Bronchial epithelial cell (primary cell): ENCODE measurements at regions not wholly inside any gene's neighbourhood (a gene's known extent, or its start where the extent isn't known, plus 50 kb on each side); places are given as distances from the start of the nearest gene placed in this dataset.

Experiments
- DNase-seq: peaks from one replicate; pipeline ENCODE4 v3.0.0-alpha.2; 2010; ENCODE audit warnings: low read depth
- FAIRE-seq: peaks from 2 replicates; lab custom pipeline; 2011; peaks lifted over from hg19 to GRCh38; lab: Jason Lieb, UNC
- H3K27me3 ChIP-seq: 2 replicates; pipeline ENCODE4 v1.5.1; 2011; ENCODE audit warnings: low read length; ENCODE audit not compliant: control insufficient read depth, insufficient read depth
- H3K36me3 ChIP-seq: 2 replicates; pipeline ENCODE4 v1.5.1; 2011; ENCODE audit warnings: low read length; ENCODE audit not compliant: control insufficient read depth, insufficient read depth
- H3K4me3 ChIP-seq: 2 replicates; pipeline ENCODE4 v1.5.1; 2011; ENCODE audit warnings: mild to moderate bottlenecking, low read depth, low read length, control low read depth
- TF ChIP-seq, protein P1 (sequence below): IDR thresholded peaks from 2 replicates; pipeline ENCODE4 v1.5.1; 2011; ENCODE audit warnings: mild to moderate bottlenecking, moderate library complexity, low read length, control low read depth, inconsistent platforms; ENCODE audit not compliant: insufficient read depth, severe bottlenecking

- Histone ChIP-seq H3K36me3 (no peaks in the 10 kb centered on the region), H3K4me3 (no peak overlapping the region), H3K27me3 (no peaks in the 10 kb centered on the region)
- TF ChIP-seq, protein P1, sequence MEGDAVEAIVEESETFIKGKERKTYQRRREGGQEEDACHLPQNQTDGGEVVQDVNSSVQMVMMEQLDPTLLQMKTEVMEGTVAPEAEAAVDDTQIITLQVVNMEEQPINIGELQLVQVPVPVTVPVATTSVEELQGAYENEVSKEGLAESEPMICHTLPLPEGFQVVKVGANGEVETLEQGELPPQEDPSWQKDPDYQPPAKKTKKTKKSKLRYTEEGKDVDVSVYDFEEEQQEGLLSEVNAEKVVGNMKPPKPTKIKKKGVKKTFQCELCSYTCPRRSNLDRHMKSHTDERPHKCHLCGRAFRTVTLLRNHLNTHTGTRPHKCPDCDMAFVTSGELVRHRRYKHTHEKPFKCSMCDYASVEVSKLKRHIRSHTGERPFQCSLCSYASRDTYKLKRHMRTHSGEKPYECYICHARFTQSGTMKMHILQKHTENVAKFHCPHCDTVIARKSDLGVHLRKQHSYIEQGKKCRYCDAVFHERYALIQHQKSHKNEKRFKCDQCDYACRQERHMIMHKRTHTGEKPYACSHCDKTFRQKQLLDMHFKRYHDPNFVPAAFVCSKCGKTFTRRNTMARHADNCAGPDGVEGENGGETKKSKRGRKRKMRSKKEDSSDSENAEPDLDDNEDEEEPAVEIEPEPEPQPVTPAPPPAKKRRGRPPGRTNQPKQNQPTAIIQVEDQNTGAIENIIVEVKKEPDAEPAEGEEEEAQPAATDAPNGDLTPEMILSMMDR = no peak
- no peak for FAIRE-seq
- peak; percentile 27 for DNase-seq
These were observed 151.7 kb upstream of the POU3F3 start for GRCh38 chr2:104702031-104702850.

DNA sequence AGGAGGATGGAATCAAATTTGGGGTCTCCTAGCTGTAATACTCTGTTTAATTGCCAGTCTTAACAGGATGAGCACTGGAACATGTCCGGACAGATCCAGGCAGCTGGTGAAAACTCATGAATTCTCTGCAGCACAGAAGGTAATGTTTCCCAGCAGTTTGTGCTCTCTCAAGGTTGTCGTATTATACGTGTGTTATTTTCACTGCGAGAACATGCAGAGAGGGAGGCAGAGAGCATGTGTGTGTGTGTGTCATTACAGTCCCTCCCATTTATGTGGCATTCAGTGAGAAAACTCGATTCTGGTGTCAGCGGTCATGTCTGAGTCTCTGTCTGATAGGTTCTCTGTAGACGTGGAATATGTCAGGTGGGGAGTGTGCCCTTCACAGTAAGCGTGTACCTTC lies 150.2 kb upstream of the POU3F3 start:
- DNase-seq = peak; percentile 47
- H3K27me3 ChIP-seq = no peaks in the 10 kb centered on the region
- FAIRE-seq = peak; percentile 79
- TF ChIP-seq, protein P1 = no peak
- H3K4me3 ChIP-seq = no peak overlapping the region
- no peaks in the 10 kb centered on the region for H3K36me3 ChIP-seq

DNA sequence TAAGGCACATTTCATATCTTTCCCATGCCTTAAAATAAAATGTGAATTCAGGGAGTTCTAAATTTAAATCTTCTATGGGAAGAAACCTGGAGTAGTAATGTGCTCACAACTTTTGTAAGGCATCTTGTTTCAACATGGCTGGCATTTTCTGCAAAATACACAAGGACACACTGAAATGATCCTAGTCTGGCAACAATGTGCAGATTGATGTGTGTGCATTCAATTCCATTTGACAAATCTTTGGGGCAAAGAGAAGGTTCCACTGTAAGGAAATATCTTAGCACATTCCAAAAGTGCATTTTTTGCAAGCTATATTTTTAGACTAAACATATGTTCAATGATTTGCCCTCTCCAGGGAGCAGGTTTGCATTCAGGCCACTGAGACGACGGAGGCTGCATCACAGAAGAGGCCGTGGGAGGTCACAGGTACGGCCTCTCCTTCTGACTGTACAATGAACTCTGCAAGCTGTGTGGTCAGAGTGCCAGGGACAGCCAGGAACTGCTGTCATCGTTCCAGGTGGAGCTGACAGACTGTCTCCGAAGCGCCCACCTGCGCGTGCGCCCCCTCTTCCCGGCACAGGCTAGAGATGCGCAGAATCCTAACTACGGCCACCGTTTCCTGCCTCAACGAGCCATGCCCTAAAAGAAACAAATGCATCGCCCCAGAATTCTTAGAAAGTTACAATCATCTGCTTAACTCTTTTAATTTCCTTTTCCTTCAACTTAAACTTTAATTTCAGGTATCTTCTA lies 149.2 kb upstream of the POU3F3 start:
- no peak for FAIRE-seq
- TF ChIP-seq, protein P1 = no peak
- Histone ChIP-seq H3K27me3 (no peaks in the 10 kb centered on the region), H3K4me3 (no peak overlapping the region), H3K36me3 (no peaks in the 10 kb centered on the region)
- DNase-seq = no peak

- no peak for FAIRE-seq
- TF ChIP-seq, protein P1 = no peak
These were observed 146.9 kb upstream of the POU3F3 start for GRCh38 chr2:104707056-104707455.

DNA sequence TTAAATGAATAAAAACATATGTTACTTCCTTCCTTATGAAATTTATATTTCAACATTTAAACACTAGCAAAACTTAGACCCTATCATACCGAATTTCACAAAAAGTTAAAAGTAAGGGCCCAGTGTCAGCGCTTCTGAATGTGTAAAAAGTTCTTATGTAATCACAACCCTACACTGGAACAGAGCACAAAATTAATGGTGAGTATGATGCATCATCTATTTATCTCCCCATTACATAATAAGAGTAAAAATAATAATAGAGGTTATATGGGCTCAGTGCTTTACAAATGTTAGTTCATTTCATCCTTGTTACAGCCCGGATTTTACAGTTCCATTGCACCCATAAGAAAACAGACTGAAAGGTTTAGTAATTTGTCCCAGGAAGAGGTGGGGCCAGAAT lies 144.9 kb upstream of the POU3F3 start:
- no peak for FAIRE-seq
- TF ChIP-seq, protein P1 = no peak

More at GRCh38 chr2:104707056-104707455, 146.9 kb upstream of the POU3F3 start:
- H3K4me3 ChIP-seq = no peak overlapping the region
- H3K27me3 ChIP-seq = no peaks in the 10 kb centered on the region
- DNase-seq = no peak
- H3K36me3 ChIP-seq = no peaks in the 10 kb centered on the region

More for the DNA sequence above, 144.9 kb upstream of the POU3F3 start:
- no peaks in the 10 kb centered on the region for H3K36me3 ChIP-seq
- no peak overlapping the region for H3K4me3 ChIP-seq
- no peaks in the 10 kb centered on the region for H3K27me3 ChIP-seq
- DNase-seq = no peak
